Astrocyte of the cerebellum (primary cell): ENCODE measurements at regions not wholly inside any gene's neighbourhood (a gene's known extent, or its start where the extent isn't known, plus 50 kb on each side); places are given as distances from the start of the nearest gene placed in this dataset.

Experiments
- DNase-seq: peaks from one replicate; pipeline ENCODE4 v3.0.0-alpha.2; 2011; ENCODE audit warnings: low read depth
- H3K4me3 ChIP-seq: 2 replicates; pipeline ENCODE4 v1.5.1; 2011; ENCODE audit warnings: mild to moderate bottlenecking, low read depth, low read length, moderate library complexity
- in situ Hi-C: cut with HindIII; loops from 2 replicates; pipeline ENCODE4 v1.10.0; 2017; ENCODE audit warnings: low sequenced_read_pairs
- TF ChIP-seq, protein P1 (sequence below): IDR thresholded peaks from 2 replicates; pipeline ENCODE4 v1.5.1; 2012; ENCODE audit warnings: low read length, low read depth, moderate library complexity, mild to moderate bottlenecking; ENCODE audit errors: missing control alignments

- H3K4me3 ChIP-seq = no peak overlapping the region
- no peak for DNase-seq
- TF ChIP-seq, protein P1, sequence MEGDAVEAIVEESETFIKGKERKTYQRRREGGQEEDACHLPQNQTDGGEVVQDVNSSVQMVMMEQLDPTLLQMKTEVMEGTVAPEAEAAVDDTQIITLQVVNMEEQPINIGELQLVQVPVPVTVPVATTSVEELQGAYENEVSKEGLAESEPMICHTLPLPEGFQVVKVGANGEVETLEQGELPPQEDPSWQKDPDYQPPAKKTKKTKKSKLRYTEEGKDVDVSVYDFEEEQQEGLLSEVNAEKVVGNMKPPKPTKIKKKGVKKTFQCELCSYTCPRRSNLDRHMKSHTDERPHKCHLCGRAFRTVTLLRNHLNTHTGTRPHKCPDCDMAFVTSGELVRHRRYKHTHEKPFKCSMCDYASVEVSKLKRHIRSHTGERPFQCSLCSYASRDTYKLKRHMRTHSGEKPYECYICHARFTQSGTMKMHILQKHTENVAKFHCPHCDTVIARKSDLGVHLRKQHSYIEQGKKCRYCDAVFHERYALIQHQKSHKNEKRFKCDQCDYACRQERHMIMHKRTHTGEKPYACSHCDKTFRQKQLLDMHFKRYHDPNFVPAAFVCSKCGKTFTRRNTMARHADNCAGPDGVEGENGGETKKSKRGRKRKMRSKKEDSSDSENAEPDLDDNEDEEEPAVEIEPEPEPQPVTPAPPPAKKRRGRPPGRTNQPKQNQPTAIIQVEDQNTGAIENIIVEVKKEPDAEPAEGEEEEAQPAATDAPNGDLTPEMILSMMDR = no peak
- in situ Hi-C loops = loop anchor here (5.0 to 25.0 kb wide), 2 partner anchors 36 to 726 kb away; no protein-coding TSS in a partner anchor
These were observed 439.7 kb upstream of the IGFBP3 start for GRCh38 chr7:46360811-46361210.

DNA sequence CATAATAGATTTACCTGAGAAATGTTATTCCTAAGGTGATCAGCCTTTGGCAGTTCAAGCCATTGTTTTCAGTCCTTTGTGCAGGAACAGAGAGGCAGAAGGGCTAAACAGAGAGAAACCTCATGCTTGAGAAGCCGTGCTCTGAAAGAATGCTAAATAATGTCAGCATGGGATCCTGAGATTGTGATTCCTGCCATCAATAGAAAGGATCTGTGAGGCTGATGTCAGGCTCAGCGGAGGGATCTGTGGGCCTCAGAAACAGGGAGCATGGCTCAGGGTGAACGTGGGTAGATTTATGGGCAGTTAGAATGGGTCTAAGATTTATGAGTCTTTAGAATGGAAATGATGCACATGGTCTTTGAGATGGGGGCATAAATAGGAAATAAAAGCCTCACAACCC, 439.2 kb upstream of the IGFBP3 start:
- TF ChIP-seq, protein P1 = no peak
- H3K4me3 ChIP-seq = no peak overlapping the region
- no peak for DNase-seq
- in situ Hi-C loops = loop anchor here (5.0 to 25.0 kb wide), 2 partner anchors 37 to 727 kb away; no protein-coding TSS in a partner anchor

DNA sequence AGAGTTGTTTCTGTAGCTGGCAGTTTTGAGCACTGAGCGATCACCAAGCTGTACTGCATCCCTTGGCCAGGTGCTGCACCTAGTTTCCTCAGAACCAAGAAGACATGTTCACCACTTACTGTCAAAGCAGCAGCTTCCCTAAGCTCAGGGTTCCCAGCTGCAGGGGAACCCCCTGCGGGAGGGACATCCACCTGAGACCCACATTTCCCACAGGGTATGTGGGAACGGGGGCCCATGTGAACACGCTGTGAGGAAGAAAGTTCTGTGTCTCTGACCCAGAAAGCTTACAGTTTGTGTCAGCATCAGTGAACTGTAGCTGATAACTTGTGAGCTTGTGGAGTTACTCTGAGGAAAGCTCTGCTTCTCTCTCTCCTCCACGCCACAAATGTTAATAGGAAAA, 436.8 kb upstream of the IGFBP3 start:
- DNase-seq = no peak
- in situ Hi-C loops = loop anchor here (5.0 to 25.0 kb wide), 3 partner anchors 431 to 827 kb away; no protein-coding TSS in a partner anchor
- TF ChIP-seq, protein P1 = no peak
- H3K4me3 ChIP-seq = no peak overlapping the region

- TF ChIP-seq, protein P1 = no peak
- DNase-seq = no peak
- in situ Hi-C loops = loop anchor here (5.0 to 25.0 kb wide), 3 partner anchors 430 to 828 kb away; no protein-coding TSS in a partner anchor
- no peak overlapping the region for H3K4me3 ChIP-seq
These were observed 436.2 kb upstream of the IGFBP3 start for GRCh38 chr7:46357290-46357689.

- no peak overlapping the region for H3K4me3 ChIP-seq
- no peak for DNase-seq
- TF ChIP-seq, protein P1 = no peak
- in situ Hi-C loops = loop anchor here (5.0 to 25.0 kb wide), 3 partner anchors 429 to 828 kb away; no protein-coding TSS in a partner anchor
These were observed 435.3 kb upstream of the IGFBP3 start for GRCh38 chr7:46356371-46356770.

DNA sequence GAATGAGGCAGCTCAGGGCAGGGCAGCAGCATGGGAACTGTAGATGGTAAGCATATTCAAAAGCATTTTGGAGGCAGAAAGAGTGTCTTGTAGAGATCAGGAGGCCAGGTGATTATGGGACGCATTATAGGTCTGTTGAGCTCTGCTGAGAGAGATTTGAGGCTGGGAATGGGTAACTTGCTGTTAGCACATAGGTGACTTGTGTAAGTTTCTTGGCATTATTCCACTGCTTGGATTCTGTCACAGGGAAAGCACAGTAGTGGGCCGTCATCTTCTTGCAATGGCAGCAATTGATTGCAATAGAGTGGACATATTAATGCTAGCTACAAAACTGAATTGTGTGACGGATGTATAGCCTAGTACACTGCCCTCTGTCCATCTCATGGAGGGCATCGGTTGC, 434.3 kb upstream of the IGFBP3 start:
- in situ Hi-C loops = loop anchor here (5.0 to 25.0 kb wide), 3 partner anchors 428 to 829 kb away; no protein-coding TSS in a partner anchor
- no peak overlapping the region for H3K4me3 ChIP-seq
- TF ChIP-seq, protein P1 = no peak
- no peak for DNase-seq
